GM12891 (cell line): ENCODE measurements at regions not wholly inside any gene's neighbourhood (a gene's known extent, or its start where the extent isn't known, plus 50 kb on each side); places are given as distances from the start of the nearest gene placed in this dataset.

Experiments
- POLR2AphosphoS5 ChIP-seq: IDR thresholded peaks from 2 replicates; pipeline ENCODE4 v1.6.1; 2011; ENCODE audit warnings: low read depth, low read length, control low read depth
- POU2F2 ChIP-seq: IDR thresholded peaks from 2 replicates; pipeline ENCODE4 v1.6.1; 2011; ENCODE audit warnings: low read depth, mild to moderate bottlenecking, control low read depth, low read length, moderate library complexity

DNA sequence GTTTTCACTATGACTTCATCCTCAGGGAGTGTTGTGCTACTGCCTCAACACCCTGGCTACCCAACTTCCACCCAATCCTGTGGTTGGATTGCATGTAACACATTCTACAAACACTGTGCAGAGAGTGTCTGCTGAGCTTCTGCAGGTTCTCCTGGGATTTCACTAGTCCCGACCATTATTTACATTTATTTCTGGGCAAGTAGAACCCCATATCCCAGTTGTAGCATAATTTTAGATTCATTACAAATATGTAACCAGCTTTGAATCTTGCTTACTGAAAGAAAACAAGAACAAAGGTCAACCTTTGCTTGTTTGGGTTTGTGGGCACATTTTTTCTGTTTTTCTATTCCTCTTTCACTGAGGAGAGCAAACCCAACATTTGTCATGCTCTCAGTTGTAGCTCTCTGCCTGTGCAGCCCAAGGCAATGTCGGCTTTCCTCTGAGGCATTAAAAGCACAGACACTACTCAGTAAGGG is 2036.1 kb upstream of the LRRTM1 start:
- TF ChIP-seq POU2F2 (no peak), POLR2AphosphoS5 (no peak)
